A673 (cell line): ENCODE measurements at regions not wholly inside any gene's neighbourhood (a gene's known extent, or its start where the extent isn't known, plus 50 kb on each side); places are given as distances from the start of the nearest gene placed in this dataset.

ENCODE experiments used
- BruUV-seq: library from RNA; stranded (reverse); fragments of 400-500 nt; replicated peaks from 2 replicates; lab custom pipeline; 2021; lab: Mats Ljungman, UMichigan
- CTCF ChIA-PET: fragments of 300-600 bp; sonication (Branson Sonifier 250); formaldehyde crosslinking; loops from one replicate; lab custom pipeline; 2022; ENCODE audit warnings: antibody characterized with exemption; lab: Charles Lee
- POLR2A ChIA-PET: fragments of 300-600 bp; sonication (Branson Sonifier 250); formaldehyde crosslinking; loops from one replicate; lab custom pipeline; 2022; ENCODE audit warnings: antibody characterized with exemption; ENCODE audit not compliant: low non-redundant PET; lab: Charles Lee
- DNase-seq: peaks from one replicate; pipeline ENCODE4 v3.0.0-alpha.2; 2015; ENCODE audit warnings: low spot score
- H3K27ac ChIP-seq: fragments of 200-600 bp; sonication (generic); 2 replicates; pipeline ENCODE4 v1.5.1; 2016; ENCODE audit warnings: mixed run types, low read depth, mild to moderate bottlenecking, mixed read lengths, antibody characterized with exemption, low read length; ENCODE audit not compliant: poor library complexity, severe bottlenecking
- H3K27me3 ChIP-seq: fragments of 200-600 bp; sonication (generic); replicated peaks from 2 replicates; pipeline ENCODE4 v1.6.1; 2017; ENCODE audit warnings: mixed run types, low read depth, mild to moderate bottlenecking, mixed read lengths, antibody characterized with exemption, low read length; ENCODE audit not compliant: insufficient read depth, poor library complexity
- H3K36me3 ChIP-seq: fragments of 200-600 bp; sonication (generic); 2 replicates; pipeline ENCODE4 v1.6.1; 2016; ENCODE audit warnings: mixed run types, mild to moderate bottlenecking, mixed read lengths, antibody characterized with exemption, low read length; ENCODE audit not compliant: insufficient read depth, poor library complexity, severe bottlenecking
- H3K4me1 ChIP-seq: fragments of 200-600 bp; sonication (generic); 2 replicates; pipeline ENCODE4 v1.6.1; 2017; ENCODE audit warnings: mixed run types, mild to moderate bottlenecking, mixed read lengths, antibody characterized with exemption, low read length; ENCODE audit not compliant: insufficient read depth, poor library complexity, severe bottlenecking
- H3K4me3 ChIP-seq: fragments of 200-600 bp; sonication (generic); 2 replicates; pipeline ENCODE4 v1.5.1; 2016; ENCODE audit warnings: low read depth, mixed run types, mild to moderate bottlenecking, mixed read lengths, low read length; ENCODE audit not compliant: poor library complexity, severe bottlenecking
- H3K9me3 ChIP-seq: fragments of 200-600 bp; sonication (generic); 2 replicates; pipeline ENCODE4 v1.6.1; 2016; ENCODE audit warnings: mixed run types, low read depth, mild to moderate bottlenecking, mixed read lengths, antibody characterized with exemption, low read length; ENCODE audit not compliant: poor library complexity, severe bottlenecking
- CTCF ChIP-seq: fragments of 300-800, 200-600 bp; sonication (generic); conservative IDR thresholded peaks from 2 replicates; pipeline ENCODE4 v1.5.1; 2017; ENCODE audit warnings: low read depth, mild to moderate bottlenecking, antibody characterized with exemption, low read length, moderate library complexity, mixed read lengths
- EZH2 ChIP-seq: fragments of 200-600 bp; sonication (generic); IDR thresholded peaks from 2 replicates; pipeline ENCODE4 v1.6.1; 2017; ENCODE audit warnings: borderline replicate concordance, low read depth, mild to moderate bottlenecking, mixed read lengths, antibody characterized with exemption, low read length; ENCODE audit not compliant: poor library complexity, severe bottlenecking
- intact Hi-C: fragments of 100-400 bp; cut with micrococcal nuclease; formaldehyde crosslinking; loops from one replicate; pipeline ENCODE4 v1.10.0; 2022; ENCODE audit not compliant: unreplicated experiment

DNA sequence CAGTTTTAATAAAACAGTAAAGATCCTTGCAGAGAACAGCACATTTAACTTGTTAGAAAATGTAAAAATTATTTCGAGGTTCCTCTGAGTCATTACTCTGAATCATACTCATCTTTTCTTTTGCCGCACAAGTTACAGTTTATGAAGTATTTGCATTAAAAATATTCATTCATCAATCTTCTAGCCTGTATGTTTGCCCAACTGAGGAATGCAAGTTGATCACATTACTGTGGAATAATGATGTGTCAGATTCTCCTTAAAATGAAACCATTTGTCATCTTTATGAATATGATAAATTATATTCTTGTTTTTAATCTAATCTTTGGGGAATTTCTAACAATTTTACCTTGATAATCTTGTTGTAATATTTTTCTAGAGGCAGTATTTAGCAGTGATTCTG lies 340.4 kb upstream of the OPRM1 start:
- H3K36me3 ChIP-seq, result no peaks in the 10 kb centered on the region
- DNase-seq, result no peak
- ChIA-PET CTCF (no interaction called here), POLR2A (no interaction called here)
- H3K27ac ChIP-seq, result no peak overlapping the region
- TF ChIP-seq EZH2 (no peak), CTCF (no peak)
- intact Hi-C loops, result no loop called here
- H3K4me1 ChIP-seq, result no peaks in the 10 kb centered on the region
- H3K4me3 ChIP-seq, result no peak overlapping the region
- BruUV-seq, result no TSS peak
- H3K27me3 ChIP-seq, result no peaks in the 10 kb centered on the region
- H3K9me3 ChIP-seq, result no peaks in the 10 kb centered on the region

DNA sequence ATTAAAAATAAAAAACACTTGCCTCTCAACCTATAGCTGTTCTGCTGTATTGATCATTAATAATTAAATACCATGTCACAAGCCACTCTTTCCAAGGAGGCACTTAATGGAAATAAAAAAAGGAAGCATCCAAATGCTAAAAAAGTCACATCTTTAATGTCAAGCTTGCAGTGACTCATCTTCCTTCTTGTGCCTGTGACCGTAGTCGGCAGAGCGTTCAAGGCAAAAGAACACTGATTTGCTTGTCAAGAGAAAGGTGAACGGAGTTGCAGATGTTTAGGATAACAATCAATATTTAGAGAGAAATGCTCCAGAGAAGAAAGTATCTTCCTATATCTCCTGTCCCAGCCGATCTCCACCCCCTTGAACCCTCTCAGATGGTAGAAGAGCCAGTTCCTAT lies 341.0 kb upstream of the OPRM1 start:
- Histone ChIP-seq H3K9me3 (no peaks in the 10 kb centered on the region), H3K36me3 (no peaks in the 10 kb centered on the region), H3K4me1 (no peaks in the 10 kb centered on the region), H3K4me3 (no peak overlapping the region), H3K27ac (no peak overlapping the region), H3K27me3 (no peaks in the 10 kb centered on the region)
- no peak for DNase-seq
- POLR2A ChIA-PET, result no interaction called here
- no TSS peak for BruUV-seq
- no peak for TF ChIP-seq CTCF
- no peak for TF ChIP-seq EZH2
- CTCF ChIA-PET, result no interaction called here
- intact Hi-C loops, result no loop called here

DNA sequence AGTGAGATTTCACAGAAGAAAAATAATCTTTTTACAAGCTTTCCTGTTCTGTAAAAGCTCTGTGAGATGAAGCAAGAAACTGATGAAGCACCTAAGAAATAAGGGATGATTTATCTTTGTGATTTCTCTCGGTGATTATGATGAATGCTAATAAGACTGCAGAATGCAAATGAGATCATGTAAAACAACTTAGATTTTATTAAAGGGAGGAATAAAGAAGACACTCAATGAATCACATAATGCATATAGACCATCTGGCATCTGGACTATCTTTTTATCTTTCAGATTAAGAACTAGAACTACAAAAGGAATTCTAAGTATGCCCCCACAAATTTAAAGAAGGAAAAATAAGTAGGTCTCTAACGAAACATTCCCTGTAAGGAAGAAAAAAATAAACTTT lies 361.5 kb upstream of the OPRM1 start:
- CTCF ChIA-PET, result no interaction called here
- no peak for TF ChIP-seq EZH2
- TF ChIP-seq CTCF, result no peak
- H3K4me1 ChIP-seq, result peaks cover 7% of the 10 kb centered on the region
- intact Hi-C loops, result no loop called here
- no peak overlapping the region for H3K27ac ChIP-seq
- H3K4me3 ChIP-seq, result no peak overlapping the region
- H3K36me3 ChIP-seq, result no peaks in the 10 kb centered on the region
- DNase-seq, result no peak
- H3K9me3 ChIP-seq, result no peaks in the 10 kb centered on the region
- POLR2A ChIA-PET, result no interaction called here
- no TSS peak for BruUV-seq
- no peaks in the 10 kb centered on the region for H3K27me3 ChIP-seq
